Panc1 (cell line): ENCODE measurements at regions not wholly inside any gene's neighbourhood (a gene's known extent, or its start where the extent isn't known, plus 50 kb on each side); places are given as distances from the start of the nearest gene placed in this dataset.
A peak's percentile ranks its signal among the peaks of the same experiment; 100 is the strongest.

Source experiments
- ATAC-seq: fragments of 200-7000 bp; cut with Tn5 transposase; 2 replicates; pipeline ENCODE4 v1.9.1; 2020; ENCODE audit warnings: mild to moderate bottlenecking, moderate library complexity
- BruUV-seq: library from RNA; stranded (reverse); fragments of 400-500 nt; replicated peaks from 2 replicates; lab custom pipeline; 2021; lab: Mats Ljungman, UMichigan
- CTCF ChIA-PET: fragments of 300-600 bp; sonication (Branson Sonifier 250); formaldehyde crosslinking; loops from one replicate; lab custom pipeline; 2022; ENCODE audit warnings: antibody characterized with exemption; lab: Charles Lee
- POLR2A ChIA-PET: fragments of 300-600 bp; sonication (Branson Sonifier 250); formaldehyde crosslinking; loops from one replicate; lab custom pipeline; 2022; ENCODE audit warnings: antibody characterized with exemption; lab: Charles Lee
- DNase-seq: peaks from one replicate; pipeline ENCODE4 v3.0.0-alpha.2; 2010; ENCODE audit warnings: low read depth, low spot score
- H3K27ac ChIP-seq: 2 replicates; pipeline ENCODE4 v1.5.1; 2011; ENCODE audit warnings: mild to moderate bottlenecking, low read length, inconsistent platforms
- H3K27me3 ChIP-seq: fragments of 200-500 bp; sonication (Bioruptor generic); 2 replicates; pipeline ENCODE4 v1.6.0; 2014; ENCODE audit warnings: low read length, inconsistent platforms; ENCODE audit not compliant: control insufficient read depth, insufficient read depth
- H3K36me3 ChIP-seq: fragments of 200-500 bp; sonication (Bioruptor generic); 2 replicates; pipeline ENCODE4 v1.5.1; 2014; ENCODE audit warnings: inconsistent platforms, mild to moderate bottlenecking, low read length, moderate library complexity; ENCODE audit not compliant: control insufficient read depth, insufficient read depth
- H3K4me1 ChIP-seq: 2 replicates; pipeline ENCODE4 v1.5.1; 2011; ENCODE audit warnings: inconsistent platforms, mild to moderate bottlenecking, low read length, moderate library complexity; ENCODE audit not compliant: control insufficient read depth, insufficient read depth
- H3K4me3 ChIP-seq, 2 experiments: 2 replicates each; pipeline ENCODE4 v1.5.1; 2011 to 2012; ENCODE audit warnings: low read depth in 2 of 2, low read length in 2 of 2, mild to moderate bottlenecking in 2 of 2, inconsistent platforms in 1 of 2, moderate library complexity in 1 of 2
- H3K9me3 ChIP-seq: fragments of 200-500 bp; sonication (Bioruptor generic); 2 replicates; pipeline ENCODE4 v1.5.1; 2014; ENCODE audit warnings: low read depth, mild to moderate bottlenecking, inconsistent platforms, low read length, moderate library complexity; ENCODE audit not compliant: control insufficient read depth, insufficient read depth
- CTCF ChIP-seq: fragments of 450-650 bp; IDR thresholded peaks from 2 replicates; pipeline ENCODE4 v1.5.1; 2017; ENCODE audit warnings: mild to moderate bottlenecking
- POLR2AphosphoS5 ChIP-seq: IDR thresholded peaks from 2 replicates; pipeline ENCODE4 v1.6.1; 2012; ENCODE audit warnings: mild to moderate bottlenecking, low read depth, low read length, moderate library complexity
- SIN3A ChIP-seq: IDR thresholded peaks from 2 replicates; pipeline ENCODE4 v1.6.1; 2012; ENCODE audit warnings: low read depth, mild to moderate bottlenecking, low read length, moderate library complexity, borderline replicate concordance; ENCODE audit not compliant: insufficient read depth
- TCF7L2 ChIP-seq: IDR thresholded peaks from 2 replicates; pipeline ENCODE4 v1.6.1; 2011; ENCODE audit warnings: mild to moderate bottlenecking, low read depth, low read length, inconsistent platforms
- in situ Hi-C: cut with HindIII; loops from 2 replicates; pipeline ENCODE4 v1.10.0; 2016; ENCODE audit warnings: low sequenced_read_pairs, low pct_unique_long_range_greater_than_20kb
- intact Hi-C: fragments of 100-400 bp; cut with micrococcal nuclease; formaldehyde crosslinking; loops from one replicate; pipeline ENCODE4 v1.10.0; 2022; ENCODE audit not compliant: unreplicated experiment
- TF ChIP-seq, protein P1 (sequence below), 2 experiments: IDR thresholded peaks; 2 replicates each; pipeline ENCODE4 v1.6.1; 2011 to 2012; ENCODE audit warnings: low read depth in 2 of 2, control low read depth in 1 of 2, low read length in 1 of 2, mild to moderate bottlenecking in 1 of 2, moderate library complexity in 1 of 2; ENCODE audit not compliant: insufficient read depth in 1 of 2

GRCh38 chr13:50326811-50327210 lies 311.6 kb downstream of the KCNRG start:
- no peaks in the 10 kb centered on the region for H3K9me3 ChIP-seq
- H3K27me3 ChIP-seq: no peaks in the 10 kb centered on the region
- no peak for DNase-seq
- TF ChIP-seq, protein P1, sequence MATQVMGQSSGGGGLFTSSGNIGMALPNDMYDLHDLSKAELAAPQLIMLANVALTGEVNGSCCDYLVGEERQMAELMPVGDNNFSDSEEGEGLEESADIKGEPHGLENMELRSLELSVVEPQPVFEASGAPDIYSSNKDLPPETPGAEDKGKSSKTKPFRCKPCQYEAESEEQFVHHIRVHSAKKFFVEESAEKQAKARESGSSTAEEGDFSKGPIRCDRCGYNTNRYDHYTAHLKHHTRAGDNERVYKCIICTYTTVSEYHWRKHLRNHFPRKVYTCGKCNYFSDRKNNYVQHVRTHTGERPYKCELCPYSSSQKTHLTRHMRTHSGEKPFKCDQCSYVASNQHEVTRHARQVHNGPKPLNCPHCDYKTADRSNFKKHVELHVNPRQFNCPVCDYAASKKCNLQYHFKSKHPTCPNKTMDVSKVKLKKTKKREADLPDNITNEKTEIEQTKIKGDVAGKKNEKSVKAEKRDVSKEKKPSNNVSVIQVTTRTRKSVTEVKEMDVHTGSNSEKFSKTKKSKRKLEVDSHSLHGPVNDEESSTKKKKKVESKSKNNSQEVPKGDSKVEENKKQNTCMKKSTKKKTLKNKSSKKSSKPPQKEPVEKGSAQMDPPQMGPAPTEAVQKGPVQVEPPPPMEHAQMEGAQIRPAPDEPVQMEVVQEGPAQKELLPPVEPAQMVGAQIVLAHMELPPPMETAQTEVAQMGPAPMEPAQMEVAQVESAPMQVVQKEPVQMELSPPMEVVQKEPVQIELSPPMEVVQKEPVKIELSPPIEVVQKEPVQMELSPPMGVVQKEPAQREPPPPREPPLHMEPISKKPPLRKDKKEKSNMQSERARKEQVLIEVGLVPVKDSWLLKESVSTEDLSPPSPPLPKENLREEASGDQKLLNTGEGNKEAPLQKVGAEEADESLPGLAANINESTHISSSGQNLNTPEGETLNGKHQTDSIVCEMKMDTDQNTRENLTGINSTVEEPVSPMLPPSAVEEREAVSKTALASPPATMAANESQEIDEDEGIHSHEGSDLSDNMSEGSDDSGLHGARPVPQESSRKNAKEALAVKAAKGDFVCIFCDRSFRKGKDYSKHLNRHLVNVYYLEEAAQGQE (IDR thresholded peaks at IDR 0.05; ENCODE audit: insufficient read depth in 1 of 2, low read depth in 2 of 2, low read length in 1 of 2): no peak
- TF ChIP-seq POLR2AphosphoS5: no peak
- TF ChIP-seq TCF7L2: no peak
- no peak for TF ChIP-seq SIN3A
- TF ChIP-seq CTCF: no peak
- peak overlapping the region; percentile 51; the same call in 1 of the 2 replicates for H3K27ac ChIP-seq
- H3K4me3 ChIP-seq: no peak overlapping the region
- no peaks in the 10 kb centered on the region for H3K4me1 ChIP-seq
- in situ Hi-C loops (no loop called here), intact Hi-C loops (no loop called here)
- ChIA-PET CTCF (no interaction called here), POLR2A (no interaction called here)
- no peak for ATAC-seq
- BruUV-seq: no TSS peak
- H3K36me3 ChIP-seq: no peaks in the 10 kb centered on the region

DNA sequence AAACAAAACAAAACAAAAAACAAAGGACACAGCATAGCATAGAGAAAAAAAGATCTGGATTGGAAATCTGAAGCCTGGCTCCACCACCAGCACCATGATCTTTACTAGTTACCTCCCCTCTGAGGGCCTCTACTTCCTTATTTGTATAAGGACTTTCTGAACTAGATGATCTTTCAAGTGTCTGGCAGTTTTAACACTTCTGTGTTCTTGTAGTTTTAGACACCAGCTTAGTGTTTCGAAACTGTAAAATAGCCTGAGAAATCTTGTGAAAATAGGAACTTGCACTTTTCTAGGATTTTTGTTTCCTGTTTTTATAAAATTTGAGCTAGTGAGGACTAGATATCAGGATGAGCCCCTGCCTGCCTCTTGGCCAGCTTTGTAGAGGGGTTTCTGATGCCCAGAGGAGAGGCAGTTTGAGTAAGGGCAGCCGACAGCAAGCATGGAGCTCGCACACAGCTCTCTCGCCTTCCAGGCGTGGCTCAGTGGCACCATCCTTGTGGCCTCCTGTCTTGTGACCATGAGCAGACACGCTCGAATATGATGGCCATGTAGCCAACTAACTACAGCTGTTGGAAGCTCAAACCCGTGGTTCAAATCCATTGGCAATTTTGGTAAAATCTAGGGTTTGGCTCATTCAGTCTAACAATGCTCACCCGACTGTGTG lies 319.0 kb downstream of the KCNRG start:
- H3K4me3 ChIP-seq: no peak overlapping the region
- in situ Hi-C loops (no loop called here), intact Hi-C loops (no loop called here)
- POLR2A ChIA-PET: interaction anchor here (0.5 kb wide), 1 partner anchor 1345 kb away, joined by 5 read pairs; no protein-coding TSS in a partner anchor
- no peak for ATAC-seq
- peak overlapping the region; percentile 57; the same call in 1 of the 2 replicates for H3K27ac ChIP-seq
- TF ChIP-seq TCF7L2 (no peak), POLR2AphosphoS5 (no peak), SIN3A (no peak), CTCF (no peak)
- TF ChIP-seq, protein P1 (IDR thresholded peaks at IDR 0.05; ENCODE audit: insufficient read depth in 1 of 2, low read depth in 2 of 2, low read length in 1 of 2): no peak
- no TSS peak for BruUV-seq
- no peaks in the 10 kb centered on the region for H3K9me3 ChIP-seq
- DNase-seq: no peak
- CTCF ChIA-PET: no interaction called here
- H3K4me1 ChIP-seq: no peaks in the 10 kb centered on the region
- H3K27me3 ChIP-seq: no peaks in the 10 kb centered on the region
- no peaks in the 10 kb centered on the region for H3K36me3 ChIP-seq
